ENCODE measurements at regions not wholly inside any gene's neighbourhood (a gene's known extent, or its start where the extent isn't known, plus 50 kb on each side); places are given as distances from the start of the nearest gene placed in this dataset.

- H3K9me2 ChIP-seq (replicated peaks; ENCODE audit: insufficient read depth, low read length): no peaks in the 10 kb centered on the region
- no peaks in the 10 kb centered on the region for H3F3A ChIP-seq (ENCODE audit: insufficient read depth, low read length)
- H4K20me1 ChIP-seq (ENCODE audit: insufficient read depth, low read length): no peaks in the 10 kb centered on the region
- TF ChIP-seq EZH2phosphoT487 (IDR thresholded peaks at IDR 0.05; ENCODE audit: low read length) (no peak), CTCF (IDR thresholded peaks at IDR 0.05; ENCODE audit: low read length) (no peak), EZH2 (optimal IDR thresholded peaks at IDR 0.05; ENCODE audit: low read depth, low read length) (no peak)
- H3K4me1 ChIP-seq (ENCODE audit: low read length): no peaks in the 10 kb centered on the region
- DNase-seq: no peak
- H3K36me3 ChIP-seq (replicated peaks; ENCODE audit: insufficient read depth, low read length): no peaks in the 10 kb centered on the region
- H3K9me3 ChIP-seq (replicated peaks; ENCODE audit: insufficient read depth, low read length): no peaks in the 10 kb centered on the region
- no peak overlapping the region for H3K4me3 ChIP-seq (ENCODE audit: low read length)
- H3K9ac ChIP-seq (ENCODE audit: low read length): no peak overlapping the region
- no peaks in the 10 kb centered on the region for H3K27me3 ChIP-seq (replicated peaks; ENCODE audit: insufficient read depth, low read length)
- no peak overlapping the region for H3K27ac ChIP-seq (ENCODE audit: low read length)
- no peak overlapping the region for H2AFZ ChIP-seq (ENCODE audit: low read length)
- H3K4me2 ChIP-seq (ENCODE audit: low read depth, low read length): no peak overlapping the region
- H3K79me2 ChIP-seq (ENCODE audit: low read length): no peaks in the 10 kb centered on the region
Observed at GRCh38 chr5:58392496-58392895, 67.4 kb downstream of the PLK2 start.

GRCh38 chr5:58383448-58383847, 76.4 kb downstream of the PLK2 start:
- Histone ChIP-seq H3K79me2 (ENCODE audit: low read length) (no peaks in the 10 kb centered on the region), H3K9me2 (replicated peaks; ENCODE audit: insufficient read depth, low read length) (no peaks in the 10 kb centered on the region), H3K36me3 (replicated peaks; ENCODE audit: insufficient read depth, low read length) (no peaks in the 10 kb centered on the region), H3K4me1 (ENCODE audit: low read length) (no peaks in the 10 kb centered on the region), H3K4me2 (ENCODE audit: low read depth, low read length) (no peak overlapping the region), H3F3A (ENCODE audit: insufficient read depth, low read length) (no peaks in the 10 kb centered on the region), H3K27me3 (replicated peaks; ENCODE audit: insufficient read depth, low read length) (no peaks in the 10 kb centered on the region), H3K9ac (ENCODE audit: low read length) (no peak overlapping the region), H3K4me3 (ENCODE audit: low read length) (no peak overlapping the region), H3K9me3 (replicated peaks; ENCODE audit: insufficient read depth, low read length) (no peaks in the 10 kb centered on the region), H2AFZ (ENCODE audit: low read length) (no peak overlapping the region), H3K27ac (ENCODE audit: low read length) (no peak overlapping the region), H4K20me1 (ENCODE audit: insufficient read depth, low read length) (no peaks in the 10 kb centered on the region)
- DNase-seq: no peak
- no peak for TF ChIP-seq CTCF (IDR thresholded peaks at IDR 0.05; ENCODE audit: low read length)
- TF ChIP-seq EZH2 (optimal IDR thresholded peaks at IDR 0.05; ENCODE audit: low read depth, low read length): no peak
- TF ChIP-seq EZH2phosphoT487 (IDR thresholded peaks at IDR 0.05; ENCODE audit: low read length): no peak

- no peaks in the 10 kb centered on the region for H3K4me1 ChIP-seq (ENCODE audit: low read length)
- no peaks in the 10 kb centered on the region for H3K27me3 ChIP-seq (replicated peaks; ENCODE audit: insufficient read depth, low read length)
- no peaks in the 10 kb centered on the region for H3K36me3 ChIP-seq (replicated peaks; ENCODE audit: insufficient read depth, low read length)
- no peaks in the 10 kb centered on the region for H3K9me2 ChIP-seq (replicated peaks; ENCODE audit: insufficient read depth, low read length)
- no peaks in the 10 kb centered on the region for H3F3A ChIP-seq (ENCODE audit: insufficient read depth, low read length)
- H3K79me2 ChIP-seq (ENCODE audit: low read length): no peaks in the 10 kb centered on the region
- no peak overlapping the region for H3K27ac ChIP-seq (ENCODE audit: low read length)
- H2AFZ ChIP-seq (ENCODE audit: low read length): no peak overlapping the region
- no peaks in the 10 kb centered on the region for H3K9me3 ChIP-seq (replicated peaks; ENCODE audit: insufficient read depth, low read length)
- no peak overlapping the region for H3K4me2 ChIP-seq (ENCODE audit: low read depth, low read length)
- H4K20me1 ChIP-seq (ENCODE audit: insufficient read depth, low read length): no peaks in the 10 kb centered on the region
- DNase-seq: no peak
- TF ChIP-seq EZH2phosphoT487 (IDR thresholded peaks at IDR 0.05; ENCODE audit: low read length) (no peak), CTCF (IDR thresholded peaks at IDR 0.05; ENCODE audit: low read length) (no peak), EZH2 (optimal IDR thresholded peaks at IDR 0.05; ENCODE audit: low read depth, low read length) (no peak)
- no peak overlapping the region for H3K4me3 ChIP-seq (ENCODE audit: low read length)
- no peak overlapping the region for H3K9ac ChIP-seq (ENCODE audit: low read length)
Observed at GRCh38 chr5:58382131-58382534, 77.8 kb downstream of the PLK2 start.

Data from MM.1S (cell line).